ENCODE measurements at regions not wholly inside any gene's neighbourhood (a gene's known extent, or its start where the extent isn't known, plus 50 kb on each side); places are given as distances from the start of the nearest gene placed in this dataset.
A peak's percentile ranks its signal among the peaks of the same experiment; 100 is the strongest.
"Not testable (repeated sequence)": the region's sequence is repeated elsewhere in the genome, so short reads cannot be mapped to it uniquely, and the experiment has no call there.

- CTCF ChIA-PET, H3K4me3 Mint-ChIP-seq, ATAC-seq: not testable (repeated sequence)
Observed at GRCh38 chr19:13676967-13677366, 87.4 kb upstream of the MRI1 start.

DNA sequence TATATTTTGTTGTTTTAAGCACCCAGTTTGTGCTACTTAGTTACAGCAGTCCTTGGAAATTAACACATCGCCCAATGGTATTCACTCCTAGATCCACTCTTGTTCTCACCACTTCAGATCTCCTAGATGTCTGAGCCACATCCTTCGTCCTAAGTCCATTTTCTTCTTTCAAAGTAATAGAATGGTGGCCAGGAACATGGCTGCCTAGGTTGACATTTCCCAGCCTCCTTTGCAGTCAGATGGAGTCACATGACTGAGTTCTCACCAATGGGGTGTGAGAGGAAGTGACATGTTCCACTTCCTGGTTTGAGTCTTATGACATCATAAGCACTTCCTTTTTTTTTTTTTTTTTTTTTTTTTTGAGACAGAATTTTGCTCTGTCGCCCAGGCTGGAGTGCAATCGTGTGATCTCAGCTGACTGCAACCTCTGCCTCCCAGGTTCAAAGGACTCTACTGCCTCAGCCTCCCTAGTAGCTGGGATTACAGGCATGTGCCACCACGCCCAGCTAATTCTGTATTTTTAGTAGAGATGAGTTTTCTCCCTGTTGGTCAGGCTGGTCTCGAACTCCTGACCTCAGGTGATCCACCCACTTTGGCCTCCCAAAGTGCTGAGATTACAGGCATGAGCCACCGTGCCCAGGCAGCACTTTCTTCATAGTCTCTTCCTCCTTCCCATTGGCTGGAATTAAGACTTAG is 91.7 kb upstream of the MRI1 start:
- H3K4me3 Mint-ChIP-seq; H3K36me3 Mint-ChIP-seq; H3K4me1 Mint-ChIP-seq; H3K27me3 Mint-ChIP-seq; H3K27ac Mint-ChIP-seq; CTCF ChIA-PET; H3K9me3 Mint-ChIP-seq (ENCODE audit: low read depth): not testable (repeated sequence)
- ATAC-seq (peak; percentile 23), DNase-seq (peak; percentile 43)

More at GRCh38 chr19:13676967-13677366, 87.4 kb upstream of the MRI1 start:
- not testable (repeated sequence) for H3K27ac Mint-ChIP-seq, H3K4me1 Mint-ChIP-seq, H3K36me3 Mint-ChIP-seq, H3K27me3 Mint-ChIP-seq, DNase-seq
- H3K9me3 Mint-ChIP-seq (ENCODE audit: low read depth), result peaks cover 12% of the 10 kb centered on the region

GRCh38 chr19:13670846-13671245 is 93.5 kb upstream of the MRI1 start:
- Mint-ChIP-seq H3K4me1 (no peaks in the 10 kb centered on the region), H3K36me3 (peaks cover 4% of the 10 kb centered on the region), H3K4me3 (no peak overlapping the region), H3K9me3 (ENCODE audit: low read depth) (peaks cover 7% of the 10 kb centered on the region), H3K27ac (no peak overlapping the region), H3K27me3 (no peaks in the 10 kb centered on the region)
- CTCF ChIA-PET, result no interaction called here
- ATAC-seq (no peak), DNase-seq (no peak)

- Mint-ChIP-seq H3K27ac (no peak overlapping the region), H3K36me3 (peaks cover 4% of the 10 kb centered on the region), H3K4me1 (no peaks in the 10 kb centered on the region), H3K4me3 (no peak overlapping the region), H3K9me3 (ENCODE audit: low read depth) (peaks cover 7% of the 10 kb centered on the region), H3K27me3 (no peaks in the 10 kb centered on the region)
- DNase-seq, result no peak
- ATAC-seq, result no peak
- CTCF ChIA-PET, result no interaction called here
Observed at GRCh38 chr19:13669780-13670355, 94.5 kb upstream of the MRI1 start.

GRCh38 chr19:13668964-13669363 is 95.4 kb upstream of the MRI1 start:
- ATAC-seq (no peak), DNase-seq (no peak)
- Mint-ChIP-seq H3K9me3 (ENCODE audit: low read depth) (peaks cover 7% of the 10 kb centered on the region), H3K27ac (no peak overlapping the region), H3K4me1 (no peaks in the 10 kb centered on the region), H3K36me3 (peaks cover 3% of the 10 kb centered on the region), H3K4me3 (no peak overlapping the region), H3K27me3 (no peaks in the 10 kb centered on the region)
- CTCF ChIA-PET, result no interaction called here

- Mint-ChIP-seq H3K9me3 (ENCODE audit: low read depth) (no peaks in the 10 kb centered on the region), H3K36me3 (no peaks in the 10 kb centered on the region), H3K27ac (no peak overlapping the region), H3K4me3 (no peak overlapping the region), H3K27me3 (no peaks in the 10 kb centered on the region), H3K4me1 (no peaks in the 10 kb centered on the region)
- CTCF ChIA-PET, result no interaction called here
- no peak for ATAC-seq
- no peak for DNase-seq
Observed at GRCh38 chr19:13666165-13666564, 98.2 kb upstream of the MRI1 start.

DNA sequence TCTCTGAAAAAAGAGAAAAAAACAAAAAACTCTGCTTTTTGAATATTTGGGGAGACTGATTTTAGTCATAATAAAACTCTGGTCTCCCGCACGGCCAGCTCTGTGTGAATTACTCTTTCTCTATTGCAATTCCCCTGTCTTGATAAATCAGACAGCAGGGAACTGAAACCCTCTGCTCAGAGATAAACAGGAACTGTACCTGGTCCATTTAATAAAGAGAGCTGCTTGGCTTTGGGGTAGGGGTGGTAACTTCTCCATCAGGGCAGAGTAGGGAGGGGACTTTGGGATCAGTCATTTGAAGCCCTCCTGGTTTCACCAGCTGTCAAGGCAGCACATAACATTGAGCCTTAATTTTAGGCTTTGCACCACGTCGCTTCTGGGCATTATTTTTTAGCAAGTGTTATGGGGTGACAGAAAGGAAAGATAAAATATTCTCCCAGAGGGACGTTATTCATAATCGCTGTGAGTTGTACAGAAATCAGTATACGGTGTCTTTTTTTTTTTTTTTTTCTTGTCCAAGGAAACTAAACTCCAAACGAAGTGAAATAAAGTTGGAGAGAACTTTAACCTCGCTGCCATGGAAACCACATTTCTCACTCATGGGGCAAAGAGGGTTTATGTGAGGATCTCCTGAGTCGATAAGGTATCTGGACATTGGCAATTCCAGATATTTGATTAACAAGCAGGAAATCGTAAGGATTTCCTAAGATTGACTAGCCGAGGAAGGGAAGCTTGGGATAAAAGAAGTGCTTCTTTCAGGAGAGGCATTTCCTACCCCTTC is 99.0 kb upstream of the MRI1 start:
- Mint-ChIP-seq H3K27me3 (no peaks in the 10 kb centered on the region), H3K27ac (no peak overlapping the region), H3K4me1 (no peaks in the 10 kb centered on the region), H3K4me3 (no peak overlapping the region), H3K36me3 (no peaks in the 10 kb centered on the region), H3K9me3 (ENCODE audit: low read depth) (no peaks in the 10 kb centered on the region)
- DNase-seq (no peak), ATAC-seq (no peak)
- CTCF ChIA-PET, result no interaction called here

- no peaks in the 10 kb centered on the region for H3K36me3 Mint-ChIP-seq
- H3K27ac Mint-ChIP-seq, result no peak overlapping the region
- H3K27me3 Mint-ChIP-seq, result no peaks in the 10 kb centered on the region
- peaks cover 8% of the 10 kb centered on the region for H3K4me1 Mint-ChIP-seq
- H3K9me3 Mint-ChIP-seq (ENCODE audit: low read depth), result peaks cover 9% of the 10 kb centered on the region
- no peak overlapping the region for H3K4me3 Mint-ChIP-seq
- DNase-seq (no peak), ATAC-seq (no peak)
- CTCF ChIA-PET, result interaction anchor here (0.6 kb wide), 1 partner anchor 1677 kb away, joined by 3 read pairs; no protein-coding TSS in a partner anchor
Observed at GRCh38 chr19:13652810-13653590, 111.3 kb upstream of the MRI1 start.

DNA sequence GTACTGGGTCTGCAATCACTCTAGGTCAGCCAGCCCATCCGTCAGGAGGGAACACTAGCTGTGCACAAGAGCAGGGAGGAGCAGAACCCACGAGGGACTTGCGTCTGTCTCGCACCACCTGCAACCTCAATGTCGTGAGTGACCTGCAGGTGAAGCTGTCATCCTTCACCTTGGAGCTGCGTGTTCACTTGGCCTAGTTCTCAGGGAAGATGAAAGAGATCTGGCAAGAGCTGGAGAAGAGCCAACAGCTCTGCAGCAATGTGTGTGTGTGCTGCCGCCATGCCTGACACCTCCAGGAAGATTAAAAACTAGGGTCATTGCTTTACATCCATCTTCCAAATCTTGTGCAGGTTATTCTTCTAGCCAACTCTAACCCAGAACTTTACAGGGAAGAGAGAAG is 117.6 kb upstream of the MRI1 start:
- peaks cover 3% of the 10 kb centered on the region for H3K9me3 Mint-ChIP-seq (ENCODE audit: low read depth)
- H3K4me3 Mint-ChIP-seq, result no peak overlapping the region
- no peaks in the 10 kb centered on the region for H3K4me1 Mint-ChIP-seq
- H3K36me3 Mint-ChIP-seq, result no peaks in the 10 kb centered on the region
- CTCF ChIA-PET, result no interaction called here
- no peaks in the 10 kb centered on the region for H3K27me3 Mint-ChIP-seq
- no peak overlapping the region for H3K27ac Mint-ChIP-seq
- ATAC-seq, result no peak
- no peak for DNase-seq

DNA sequence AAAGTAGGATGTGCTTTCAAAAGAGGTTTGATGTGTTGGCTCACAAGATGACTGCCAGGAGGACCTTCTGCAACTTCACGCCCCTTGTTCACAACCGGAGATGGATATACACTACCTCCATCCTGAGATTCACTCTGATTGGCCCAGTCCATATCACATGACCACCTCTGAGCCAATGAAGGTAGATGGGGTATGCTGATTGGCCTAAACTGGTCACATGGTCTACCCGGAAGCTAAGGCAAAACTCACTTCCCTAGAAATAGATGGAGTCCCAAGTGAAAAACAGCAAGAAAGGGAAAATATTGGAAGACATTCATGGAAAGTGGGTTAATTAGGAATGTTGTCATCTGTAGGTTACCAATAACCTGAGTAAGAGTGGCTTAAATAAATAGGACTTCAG is 119.7 kb upstream of the MRI1 start:
- DNase-seq (no peak), ATAC-seq (no peak)
- Mint-ChIP-seq H3K4me3 (no peak overlapping the region), H3K27me3 (peaks cover 4% of the 10 kb centered on the region), H3K27ac (no peak overlapping the region), H3K4me1 (no peaks in the 10 kb centered on the region), H3K36me3 (no peaks in the 10 kb centered on the region), H3K9me3 (ENCODE audit: low read depth) (peaks cover 3% of the 10 kb centered on the region)
- CTCF ChIA-PET, result no interaction called here

DNA sequence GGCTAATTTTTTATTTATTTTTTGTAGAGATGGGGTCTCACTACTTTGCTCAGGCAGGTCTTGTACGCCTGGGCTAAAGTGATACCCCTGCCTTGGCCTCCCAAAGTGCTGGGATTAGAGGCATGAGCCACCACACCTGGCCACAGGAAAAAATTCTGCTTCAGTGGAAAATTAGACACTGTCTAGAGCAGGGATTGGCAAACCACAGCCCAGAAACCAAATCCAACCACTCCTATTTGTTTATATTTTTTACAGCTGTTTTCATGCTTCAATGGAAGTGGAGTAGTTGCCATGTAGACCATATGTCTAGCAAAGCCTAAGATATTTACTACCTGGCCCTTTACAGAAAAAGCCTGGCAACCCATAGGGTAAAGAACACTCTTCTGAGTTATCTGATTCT is 123.7 kb upstream of the MRI1 start:
- Mint-ChIP-seq H3K9me3 (ENCODE audit: low read depth) (peaks cover 3% of the 10 kb centered on the region), H3K27ac (no peak overlapping the region), H3K27me3 (peaks cover 8% of the 10 kb centered on the region), H3K36me3 (no peaks in the 10 kb centered on the region), H3K4me3 (no peak overlapping the region), H3K4me1 (no peaks in the 10 kb centered on the region)
- no peak for ATAC-seq
- CTCF ChIA-PET, result no interaction called here
- no peak for DNase-seq

- no peak for ATAC-seq
- Mint-ChIP-seq H3K36me3 (no peaks in the 10 kb centered on the region), H3K27ac (no peak overlapping the region), H3K4me3 (no peak overlapping the region), H3K27me3 (peaks cover 8% of the 10 kb centered on the region), H3K9me3 (ENCODE audit: low read depth) (no peaks in the 10 kb centered on the region), H3K4me1 (no peaks in the 10 kb centered on the region)
- DNase-seq, result no peak
- CTCF ChIA-PET, result interaction anchor here (0.6 kb wide), 1 partner anchor 9 kb away, joined by 3 read pairs; no protein-coding TSS in a partner anchor
Observed at GRCh38 chr19:13639342-13639929, 124.9 kb upstream of the MRI1 start.

GRCh38 chr19:13637664-13638063 is 126.7 kb upstream of the MRI1 start:
- Mint-ChIP-seq H3K4me1 (no peaks in the 10 kb centered on the region), H3K27ac (no peak overlapping the region), H3K36me3 (no peaks in the 10 kb centered on the region), H3K9me3 (ENCODE audit: low read depth) (no peaks in the 10 kb centered on the region), H3K4me3 (no peak overlapping the region), H3K27me3 (peaks cover 8% of the 10 kb centered on the region)
- DNase-seq, result no peak
- no peak for ATAC-seq
- CTCF ChIA-PET, result no interaction called here

All from activated CD8-positive, alpha-beta memory T cell treated with anti-CD3 and anti-CD28 coated beads, Interleukin-2, amount 10 ng/mL, durations not matched to agents 7 days and 5 days (primary cell).